GM23338 (cell line): ENCODE measurements at regions not wholly inside any gene's neighbourhood (a gene's known extent, or its start where the extent isn't known, plus 50 kb on each side); places are given as distances from the start of the nearest gene placed in this dataset.

Experiments used
- ATAC-seq: fragments of 200-7000 bp; cut with Tn5 transposase; 3 replicates; pipeline ENCODE4 v1.9.1; 2020
- DNase-seq: peaks from one replicate; pipeline ENCODE4 v3.0.0-alpha.2; 2015; ENCODE audit warnings: low spot score
- H2AFZ ChIP-seq: fragments of 200-600 bp; sonication (generic); 2 replicates; pipeline ENCODE4 v1.8.0; 2016; ENCODE audit warnings: antibody characterized with exemption, mild to moderate bottlenecking, moderate library complexity
- H3F3A ChIP-seq: fragments of 200-600 bp; sonication (generic); replicated peaks from 2 replicates; pipeline ENCODE4 v1.8.0; 2017; ENCODE audit warnings: antibody characterized with exemption, mixed run types, low read depth
- H3K27ac ChIP-seq: fragments of 200-600 bp; sonication (generic); 2 replicates; pipeline ENCODE4 v1.6.1; 2016; ENCODE audit warnings: low read depth
- H3K27me3 ChIP-seq: fragments of 200-600 bp; sonication (generic); 2 replicates; pipeline ENCODE4 v1.8.0; 2016; ENCODE audit warnings: mild to moderate bottlenecking, mixed run types, moderate library complexity; ENCODE audit not compliant: insufficient read depth
- H3K36me3 ChIP-seq: fragments of 200-600 bp; sonication (generic); 2 replicates; pipeline ENCODE4 v1.8.0; 2016; ENCODE audit warnings: mild to moderate bottlenecking; ENCODE audit not compliant: insufficient read depth
- H3K4me1 ChIP-seq: fragments of 200-600 bp; sonication (generic); 2 replicates; pipeline ENCODE4 v1.8.0; 2016; ENCODE audit warnings: mild to moderate bottlenecking, moderate library complexity; ENCODE audit not compliant: insufficient read depth
- H3K4me2 ChIP-seq: fragments of 200-600 bp; sonication (generic); 2 replicates; pipeline ENCODE4 v1.7.1; 2017; ENCODE audit warnings: mixed run types
- H3K4me3 ChIP-seq: fragments of 200-600 bp; sonication (generic); 2 replicates; pipeline ENCODE4 v1.6.1; 2016; ENCODE audit warnings: mixed run types
- H3K79me2 ChIP-seq: fragments of 200-600 bp; sonication (generic); replicated peaks from 2 replicates; pipeline ENCODE4 v1.8.0; 2017; ENCODE audit warnings: mild to moderate bottlenecking; ENCODE audit not compliant: insufficient read depth
- H3K9me2 ChIP-seq: fragments of 200-600 bp; sonication (generic); 2 replicates; pipeline ENCODE4 v1.8.0; 2017; ENCODE audit not compliant: insufficient read depth
- H4K20me1 ChIP-seq: fragments of 200-600 bp; sonication (generic); replicated peaks from 2 replicates; pipeline ENCODE4 v1.8.0; 2017; ENCODE audit warnings: mild to moderate bottlenecking; ENCODE audit not compliant: insufficient read depth
- H3K27ac Mint-ChIP-seq: 2 replicates; pipeline ENCODE4 v1.8.0; 2020; ENCODE audit warnings: inconsistent platforms, mild to moderate bottlenecking, moderate library complexity, mixed read lengths
- H3K27me3 Mint-ChIP-seq: 3 replicates; pipeline ENCODE4 v1.8.0; 2022; ENCODE audit warnings: low read depth, mild to moderate bottlenecking, moderate library complexity, mixed read lengths, inconsistent platforms; ENCODE audit not compliant: insufficient read depth, poor library complexity
- H3K36me3 Mint-ChIP-seq: 3 replicates; pipeline ENCODE4 v1.8.0; 2021; ENCODE audit warnings: low read depth, mild to moderate bottlenecking, inconsistent platforms, moderate library complexity, mixed read lengths
- H3K4me1 Mint-ChIP-seq: 3 replicates; pipeline ENCODE4 v1.8.0; 2020; ENCODE audit warnings: mild to moderate bottlenecking, inconsistent platforms, mixed read lengths
- H3K4me3 Mint-ChIP-seq: 3 replicates; pipeline ENCODE4 v1.8.0; 2021; ENCODE audit warnings: moderate library complexity, mild to moderate bottlenecking, inconsistent platforms, mixed read lengths
- H3K9me3 Mint-ChIP-seq: 3 replicates; pipeline ENCODE4 v1.8.0; 2020; ENCODE audit warnings: moderate library complexity, mild to moderate bottlenecking, inconsistent platforms, mixed read lengths
- EZH2 ChIP-seq: fragments of 200-600 bp; sonication (generic); IDR thresholded peaks from one replicate; pipeline ENCODE4 v1.8.0; 2017; ENCODE audit warnings: antibody characterized with exemption, mild to moderate bottlenecking, low read depth; ENCODE audit not compliant: unreplicated experiment
- STAT1 ChIP-seq: IDR thresholded peaks from one replicate; pipeline ENCODE4 v1.6.1; 2016; ENCODE audit warnings: antibody characterized with exemption; ENCODE audit not compliant: unreplicated experiment
- ZNF114 ChIP-seq: fragments of 250-450 bp; sonication (Bioruptor Pico); IDR thresholded peaks from 2 replicates; pipeline ENCODE4 v1.5.0; 2020; ENCODE audit warnings: mild to moderate bottlenecking, moderate library complexity
- TF ChIP-seq, protein P1 (sequence below): fragments of 250-450 bp; sonication (Bioruptor Pico); IDR thresholded peaks from 2 replicates; pipeline ENCODE4 v1.5.0; 2020; ENCODE audit warnings: mild to moderate bottlenecking, moderate library complexity

DNA sequence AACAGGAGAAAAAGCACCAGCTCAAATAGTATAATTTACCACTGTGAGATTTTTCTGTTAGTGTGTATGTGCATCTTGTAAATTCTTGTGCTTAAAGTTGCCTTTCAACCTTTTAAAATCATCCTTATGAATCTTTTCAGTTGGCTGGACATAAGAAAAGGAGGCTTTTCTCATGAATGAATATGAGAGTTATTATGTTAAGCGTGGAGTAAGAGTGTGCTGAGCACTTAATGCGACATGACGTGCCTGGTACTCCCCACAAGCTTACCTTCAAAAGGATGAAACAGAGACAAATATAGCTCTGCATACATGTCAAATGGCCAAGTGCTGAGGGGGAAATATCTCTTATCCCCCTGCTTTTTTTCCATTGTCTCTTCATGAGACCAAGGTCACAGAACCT lies 85.3 kb upstream of the ADGRL2 start (continued):
- TF ChIP-seq, protein P1, sequence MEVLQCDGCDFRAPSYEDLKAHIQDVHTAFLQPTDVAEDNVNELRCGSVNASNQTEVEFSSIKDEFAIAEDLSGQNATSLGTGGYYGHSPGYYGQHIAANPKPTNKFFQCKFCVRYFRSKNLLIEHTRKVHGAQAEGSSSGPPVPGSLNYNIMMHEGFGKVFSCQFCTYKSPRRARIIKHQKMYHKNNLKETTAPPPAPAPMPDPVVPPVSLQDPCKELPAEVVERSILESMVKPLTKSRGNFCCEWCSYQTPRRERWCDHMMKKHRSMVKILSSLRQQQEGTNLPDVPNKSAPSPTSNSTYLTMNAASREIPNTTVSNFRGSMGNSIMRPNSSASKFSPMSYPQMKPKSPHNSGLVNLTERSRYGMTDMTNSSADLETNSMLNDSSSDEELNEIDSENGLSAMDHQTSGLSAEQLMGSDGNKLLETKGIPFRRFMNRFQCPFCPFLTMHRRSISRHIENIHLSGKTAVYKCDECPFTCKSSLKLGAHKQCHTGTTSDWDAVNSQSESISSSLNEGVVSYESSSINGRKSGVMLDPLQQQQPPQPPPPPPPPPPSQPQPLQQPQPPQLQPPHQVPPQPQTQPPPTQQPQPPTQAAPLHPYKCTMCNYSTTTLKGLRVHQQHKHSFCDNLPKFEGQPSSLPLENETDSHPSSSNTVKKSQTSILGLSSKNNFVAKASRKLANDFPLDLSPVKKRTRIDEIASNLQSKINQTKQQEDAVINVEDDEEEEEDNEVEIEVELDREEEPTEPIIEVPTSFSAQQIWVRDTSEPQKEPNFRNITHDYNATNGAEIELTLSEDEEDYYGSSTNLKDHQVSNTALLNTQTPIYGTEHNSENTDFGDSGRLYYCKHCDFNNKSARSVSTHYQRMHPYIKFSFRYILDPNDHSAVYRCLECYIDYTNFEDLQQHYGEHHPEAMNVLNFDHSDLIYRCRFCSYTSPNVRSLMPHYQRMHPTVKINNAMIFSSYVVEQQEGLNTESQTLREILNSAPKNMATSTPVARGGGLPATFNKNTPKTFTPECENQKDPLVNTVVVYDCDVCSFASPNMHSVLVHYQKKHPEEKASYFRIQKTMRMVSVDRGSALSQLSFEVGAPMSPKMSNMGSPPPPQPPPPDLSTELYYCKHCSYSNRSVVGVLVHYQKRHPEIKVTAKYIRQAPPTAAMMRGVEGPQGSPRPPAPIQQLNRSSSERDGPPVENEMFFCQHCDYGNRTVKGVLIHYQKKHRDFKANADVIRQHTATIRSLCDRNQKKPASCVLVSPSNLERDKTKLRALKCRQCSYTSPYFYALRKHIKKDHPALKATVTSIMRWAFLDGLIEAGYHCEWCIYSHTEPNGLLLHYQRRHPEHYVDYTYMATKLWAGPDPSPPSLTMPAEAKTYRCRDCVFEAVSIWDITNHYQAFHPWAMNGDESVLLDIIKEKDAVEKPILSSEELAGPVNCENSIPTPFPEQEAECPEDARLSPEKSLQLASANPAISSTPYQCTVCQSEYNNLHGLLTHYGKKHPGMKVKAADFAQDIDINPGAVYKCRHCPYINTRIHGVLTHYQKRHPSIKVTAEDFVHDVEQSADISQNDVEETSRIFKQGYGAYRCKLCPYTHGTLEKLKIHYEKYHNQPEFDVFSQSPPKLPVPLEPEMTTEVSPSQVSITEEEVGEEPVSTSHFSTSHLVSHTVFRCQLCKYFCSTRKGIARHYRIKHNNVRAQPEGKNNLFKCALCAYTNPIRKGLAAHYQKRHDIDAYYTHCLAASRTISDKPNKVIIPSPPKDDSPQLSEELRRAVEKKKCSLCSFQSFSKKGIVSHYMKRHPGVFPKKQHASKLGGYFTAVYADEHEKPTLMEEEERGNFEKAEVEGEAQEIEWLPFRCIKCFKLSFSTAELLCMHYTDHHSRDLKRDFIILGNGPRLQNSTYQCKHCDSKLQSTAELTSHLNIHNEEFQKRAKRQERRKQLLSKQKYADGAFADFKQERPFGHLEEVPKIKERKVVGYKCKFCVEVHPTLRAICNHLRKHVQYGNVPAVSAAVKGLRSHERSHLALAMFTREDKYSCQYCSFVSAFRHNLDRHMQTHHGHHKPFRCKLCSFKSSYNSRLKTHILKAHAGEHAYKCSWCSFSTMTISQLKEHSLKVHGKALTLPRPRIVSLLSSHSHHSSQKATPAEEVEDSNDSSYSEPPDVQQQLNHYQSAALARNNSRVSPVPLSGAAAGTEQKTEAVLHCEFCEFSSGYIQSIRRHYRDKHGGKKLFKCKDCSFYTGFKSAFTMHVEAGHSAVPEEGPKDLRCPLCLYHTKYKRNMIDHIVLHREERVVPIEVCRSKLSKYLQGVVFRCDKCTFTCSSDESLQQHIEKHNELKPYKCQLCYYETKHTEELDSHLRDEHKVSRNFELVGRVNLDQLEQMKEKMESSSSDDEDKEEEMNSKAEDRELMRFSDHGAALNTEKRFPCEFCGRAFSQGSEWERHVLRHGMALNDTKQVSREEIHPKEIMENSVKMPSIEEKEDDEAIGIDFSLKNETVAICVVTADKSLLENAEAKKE, result no peak
- TF ChIP-seq EZH2, result no peak

DNA sequence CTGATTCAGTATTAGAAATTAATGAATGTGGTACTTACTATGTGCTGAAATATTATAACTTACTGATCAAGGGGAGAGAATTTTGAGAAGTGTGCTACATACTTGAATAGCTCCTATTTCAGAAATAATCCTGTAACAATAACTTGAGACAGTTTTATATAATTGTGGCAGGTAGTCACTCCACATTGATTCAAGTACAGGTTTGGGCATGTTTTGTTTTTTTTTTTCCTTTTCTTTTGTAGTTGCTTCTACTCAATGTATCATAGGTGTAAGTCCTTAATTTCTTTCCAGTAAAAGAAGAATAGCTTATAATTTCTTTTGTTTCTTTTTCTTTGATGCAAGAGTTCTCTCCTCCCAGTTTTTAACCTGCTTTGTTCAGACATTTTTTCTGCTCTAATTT lies 86.1 kb upstream of the ADGRL2 start:
- Histone ChIP-seq H3K27me3 (no peaks in the 10 kb centered on the region), H3K79me2 (no peaks in the 10 kb centered on the region), H3K4me3 (no peak overlapping the region), H4K20me1 (no peaks in the 10 kb centered on the region), H3F3A (no peaks in the 10 kb centered on the region), H3K36me3 (no peaks in the 10 kb centered on the region), H2AFZ (no peak overlapping the region), H3K4me1 (no peaks in the 10 kb centered on the region), H3K4me2 (no peak overlapping the region), H3K9me2 (no peaks in the 10 kb centered on the region), H3K27ac (no peak overlapping the region)
- Mint-ChIP-seq H3K27ac (no peak overlapping the region), H3K4me1 (peaks cover 2% of the 10 kb centered on the region; the same call in 2 of the 3 replicates), H3K36me3 (no peaks in the 10 kb centered on the region), H3K9me3 (no peaks in the 10 kb centered on the region), H3K27me3 (no peaks in the 10 kb centered on the region), H3K4me3 (no peak overlapping the region)
- TF ChIP-seq ZNF114, result no peak
- TF ChIP-seq, protein P1, result no peak
- no peak for TF ChIP-seq STAT1
- no peak for DNase-seq
- ATAC-seq, result no peak
